Natural killer cell (primary cell): ENCODE measurements at regions not wholly inside any gene's neighbourhood (a gene's known extent, or its start where the extent isn't known, plus 50 kb on each side); places are given as distances from the start of the nearest gene placed in this dataset.

ENCODE experiments used
- ATAC-seq, 3 donors: fragments of 150-1000 bp in 2 of 3; fragments of 200-7000 bp in 1 of 3; cut with Tn5 transposase; 1 replicate in 1 of 3; 2 replicates in 2 of 3; pipeline ENCODE4 v1.10.0; 2021; ENCODE audit warnings: mild to moderate bottlenecking in 2 of 3, moderate library complexity in 2 of 3
- DNase-seq, 2 donors: peaks; one replicate each; pipeline versions ENCODE4 v3.0.0 to v3.0.0-alpha.2; 2013 to 2021; ENCODE audit warnings: mixed read lengths in 1 of 2
- H3K27ac ChIP-seq: one replicate; pipeline ENCODE4 v1.5.1; 2013; ENCODE audit warnings: mild to moderate bottlenecking, low read length
- H3K27me3 ChIP-seq: one replicate; pipeline ENCODE4 v1.6.1; 2013; ENCODE audit warnings: low read length; ENCODE audit not compliant: control insufficient read depth, insufficient read depth
- H3K36me3 ChIP-seq: one replicate; pipeline ENCODE4 v1.6.1; 2013; ENCODE audit warnings: low read length; ENCODE audit not compliant: control insufficient read depth, insufficient read depth
- H3K4me1 ChIP-seq: one replicate; pipeline ENCODE4 v1.6.1; 2013; ENCODE audit warnings: low read length; ENCODE audit not compliant: control insufficient read depth, insufficient read depth
- H3K4me3 ChIP-seq: one replicate; pipeline ENCODE4 v1.5.1; 2013; ENCODE audit warnings: low read length
- H3K9me3 ChIP-seq: one replicate; pipeline ENCODE4 v1.6.1; 2013; ENCODE audit warnings: low read length; ENCODE audit not compliant: control insufficient read depth, insufficient read depth
- H3K27ac Mint-ChIP-seq, 2 donors: one replicate each; pipeline ENCODE4 v1.8.0; 2022; ENCODE audit warnings: mild to moderate bottlenecking in 2 of 2, mixed read lengths in 2 of 2, moderate library complexity in 1 of 2
- H3K27me3 Mint-ChIP-seq, 2 donors: one replicate each; pipeline ENCODE4 v1.8.0; 2022; ENCODE audit warnings: low read depth in 2 of 2, mixed read lengths in 2 of 2
- H3K36me3 Mint-ChIP-seq: one replicate; pipeline ENCODE4 v1.8.0; 2022; ENCODE audit warnings: mixed read lengths
- H3K4me1 Mint-ChIP-seq, 2 donors: one replicate each; pipeline ENCODE4 v1.8.0; 2022; ENCODE audit warnings: mixed read lengths in 2 of 2
- H3K4me3 Mint-ChIP-seq: one replicate; pipeline ENCODE4 v1.8.0; 2022; ENCODE audit warnings: mild to moderate bottlenecking, moderate library complexity, mixed read lengths
- H3K9me3 Mint-ChIP-seq, 2 donors: one replicate each; pipeline ENCODE4 v1.8.0; 2022; ENCODE audit warnings: mixed read lengths in 2 of 2
- CTCF ChIP-seq: fragments of 200-600 bp; IDR thresholded peaks from one replicate; pipeline ENCODE4 v1.8.0; 2022; ENCODE audit warnings: antibody characterized with exemption
- WGBS: methylation state at CpG from one replicate; pipeline ENCODE4 v1.1.7; 2013; ENCODE audit warnings: missing lambda C conversion rate; ENCODE audit not compliant: insufficient coverage; 5-methylcytosine and 5-hydroxymethylcytosine counted together
- intact Hi-C: fragments of 100-400 bp; cut with micrococcal nuclease; formaldehyde crosslinking; loops from one replicate; pipeline ENCODE4 v1.14.2; 2022

- no peak for DNase-seq
- no peak for TF ChIP-seq CTCF
- Histone ChIP-seq H3K27me3 (no peaks in the 10 kb centered on the region), H3K9me3 (peaks cover 4% of the 10 kb centered on the region), H3K4me3 (no peak overlapping the region), H3K27ac (no peak overlapping the region), H3K4me1 (no peaks in the 10 kb centered on the region), H3K36me3 (no peaks in the 10 kb centered on the region)
- Mint-ChIP-seq H3K27me3 (no peaks in the 10 kb centered on the region), H3K4me3 (no peak overlapping the region), H3K36me3 (no peaks in the 10 kb centered on the region), H3K27ac (no peak overlapping the region), H3K9me3 (peaks cover 0 to 4% of the 10 kb centered on the region in 2 donors), H3K4me1 (no peaks in the 10 kb centered on the region)
- no CpG with 5 or more reads among the region's 1 CpG for WGBS
- intact Hi-C loops: no loop called here
- no peak for ATAC-seq
Measured at GRCh38 chr7:70887186-70887585, 244.8 kb upstream of the GALNT17 start.

GRCh38 chr7:70890147-70890969 is 241.6 kb upstream of the GALNT17 start:
- no peak overlapping the region for H3K27ac Mint-ChIP-seq
- no peaks in the 10 kb centered on the region for H3K4me1 Mint-ChIP-seq
- Histone ChIP-seq H3K27me3 (no peaks in the 10 kb centered on the region), H3K36me3 (no peaks in the 10 kb centered on the region), H3K4me3 (no peak overlapping the region), H3K9me3 (peaks cover 4% of the 10 kb centered on the region), H3K27ac (no peak overlapping the region), H3K4me1 (no peaks in the 10 kb centered on the region)
- 79% methylated on average over 4 of the region's 4 CpGs for WGBS
- TF ChIP-seq CTCF: no peak
- ATAC-seq (no peak), DNase-seq (no peak)
- peaks cover 0 to 2% of the 10 kb centered on the region in 2 donors for H3K9me3 Mint-ChIP-seq
- intact Hi-C loops: no loop called here
- H3K36me3 Mint-ChIP-seq: no peaks in the 10 kb centered on the region
- no peak overlapping the region for H3K4me3 Mint-ChIP-seq
- H3K27me3 Mint-ChIP-seq: no peaks in the 10 kb centered on the region

- Histone ChIP-seq H3K27me3 (no peaks in the 10 kb centered on the region), H3K36me3 (no peaks in the 10 kb centered on the region), H3K4me3 (no peak overlapping the region), H3K9me3 (no peaks in the 10 kb centered on the region), H3K4me1 (no peaks in the 10 kb centered on the region), H3K27ac (no peak overlapping the region)
- no peak for TF ChIP-seq CTCF
- Mint-ChIP-seq H3K27me3 (no peaks in the 10 kb centered on the region), H3K36me3 (no peaks in the 10 kb centered on the region), H3K27ac (no peak overlapping the region), H3K4me1 (no peaks in the 10 kb centered on the region), H3K9me3 (no peaks in the 10 kb centered on the region), H3K4me3 (no peak overlapping the region)
- 92% methylated on average over 10 of the region's 10 CpGs for WGBS
- ATAC-seq (no peak), DNase-seq (no peak)
- intact Hi-C loops: no loop called here
Measured at GRCh38 chr7:70893422-70893821, 238.5 kb upstream of the GALNT17 start.
